H9 (cell line): ENCODE measurements at regions not wholly inside any gene's neighbourhood (a gene's known extent, or its start where the extent isn't known, plus 50 kb on each side); places are given as distances from the start of the nearest gene placed in this dataset.

ENCODE experiments used
- DNase-seq: peaks from one replicate; pipeline ENCODE4 v3.0.0-alpha.2; 2017
- H2AFZ ChIP-seq: one replicate; pipeline ENCODE4 v1.6.1; 2013; ENCODE audit warnings: mild to moderate bottlenecking, low read length, control low read depth, moderate library complexity
- H2AK5ac ChIP-seq: 2 replicates; pipeline ENCODE4 v1.6.1; 2013; ENCODE audit warnings: low read length, control low read depth, mixed read lengths; ENCODE audit not compliant: insufficient read length
- H2BK120ac ChIP-seq: one replicate; pipeline ENCODE4 v1.6.1; 2013; ENCODE audit warnings: low read depth, mild to moderate bottlenecking, low read length, control low read depth, inconsistent platforms; ENCODE audit not compliant: poor library complexity, severe bottlenecking
- H2BK12ac ChIP-seq: 2 replicates; pipeline ENCODE4 v1.6.1; 2013; ENCODE audit warnings: low read length, control low read depth, mixed read lengths, low read depth; ENCODE audit not compliant: insufficient read length
- H2BK15ac ChIP-seq: 2 replicates; pipeline ENCODE4 v1.6.1; 2013; ENCODE audit warnings: low read depth, low read length, control low read depth
- H2BK20ac ChIP-seq: one replicate; pipeline ENCODE4 v1.6.1; 2013; ENCODE audit warnings: low read depth, mild to moderate bottlenecking, low read length, control low read depth, inconsistent platforms; ENCODE audit not compliant: poor library complexity, severe bottlenecking
- H2BK5ac ChIP-seq: 2 replicates; pipeline ENCODE4 v1.6.1; 2013; ENCODE audit warnings: low read length, control low read depth, mixed read lengths; ENCODE audit not compliant: insufficient read length
- H3K14ac ChIP-seq: 2 replicates; pipeline ENCODE4 v1.6.1; 2013; ENCODE audit warnings: low read length, control low read depth; ENCODE audit not compliant: insufficient read depth
- H3K18ac ChIP-seq: 2 replicates; pipeline ENCODE4 v1.6.1; 2013; ENCODE audit warnings: low read depth, mild to moderate bottlenecking, mixed read lengths, low read length, control low read depth; ENCODE audit not compliant: insufficient read length
- H3K23ac ChIP-seq: 2 replicates; pipeline ENCODE4 v1.6.1; 2013; ENCODE audit warnings: low read length, control low read depth, mixed read lengths, low read depth; ENCODE audit not compliant: insufficient read length
- H3K23me2 ChIP-seq: 2 replicates; pipeline ENCODE4 v1.6.1; 2013; ENCODE audit warnings: low read depth, mild to moderate bottlenecking, mixed read lengths, low read length, control low read depth; ENCODE audit not compliant: insufficient read length, poor library complexity, severe bottlenecking
- H3K27ac ChIP-seq: 2 replicates; pipeline ENCODE4 v1.5.1; 2013; ENCODE audit warnings: low read length, control low read depth, mixed read lengths, low read depth; ENCODE audit not compliant: insufficient read length
- H3K27me3 ChIP-seq: 2 replicates; pipeline ENCODE4 v1.6.1; 2013; ENCODE audit warnings: low read length, control low read depth, inconsistent platforms; ENCODE audit not compliant: insufficient read depth
- H3K4ac ChIP-seq: 2 replicates; pipeline ENCODE4 v1.6.1; 2013; ENCODE audit warnings: low read depth, mild to moderate bottlenecking, control low read depth, inconsistent platforms, low read length, moderate library complexity
- H3K4me1 ChIP-seq: 2 replicates; pipeline ENCODE4 v1.6.1; 2013; ENCODE audit warnings: low read length, control low read depth, inconsistent platforms; ENCODE audit not compliant: insufficient read depth
- H3K4me2 ChIP-seq: 2 replicates; pipeline ENCODE4 v1.6.1; 2013; ENCODE audit warnings: low read length, control low read depth, mixed read lengths; ENCODE audit not compliant: insufficient read length, insufficient read depth
- H3K56ac ChIP-seq: 2 replicates; pipeline ENCODE4 v1.6.1; 2013; ENCODE audit warnings: low read depth, mild to moderate bottlenecking, mixed read lengths, low read length, control low read depth; ENCODE audit not compliant: insufficient read length
- H3K79me1 ChIP-seq: 2 replicates; pipeline ENCODE4 v1.6.1; 2013; ENCODE audit warnings: low read depth, mild to moderate bottlenecking, moderate library complexity, low read length, control low read depth, inconsistent platforms; ENCODE audit not compliant: insufficient read depth, poor library complexity, severe bottlenecking
- H3K79me2 ChIP-seq: 2 replicates; pipeline ENCODE4 v1.6.1; 2013; ENCODE audit warnings: low read length, control low read depth, inconsistent platforms; ENCODE audit not compliant: insufficient read depth
- H3K9ac ChIP-seq: 2 replicates; pipeline ENCODE4 v1.6.1; 2013; ENCODE audit warnings: low read length, control low read depth, mixed read lengths; ENCODE audit not compliant: insufficient read length; ENCODE audit errors: extremely low read depth
- H3K9me3 ChIP-seq: one replicate; pipeline ENCODE4 v1.6.1; 2013; ENCODE audit warnings: low read depth, low read length, inconsistent platforms; ENCODE audit not compliant: control insufficient read depth
- H3T11ph ChIP-seq: one replicate; pipeline ENCODE4 v1.6.1; 2013; ENCODE audit warnings: mild to moderate bottlenecking, low read length, control low read depth, inconsistent platforms
- H4K20me1 ChIP-seq: one replicate; pipeline ENCODE4 v1.6.1; 2013; ENCODE audit not compliant: control insufficient read depth, insufficient read length, insufficient read depth
- H4K5ac ChIP-seq: 2 replicates; pipeline ENCODE4 v1.6.1; 2013; ENCODE audit warnings: low read depth, mild to moderate bottlenecking, mixed read lengths, low read length, control low read depth; ENCODE audit not compliant: insufficient read length
- H4K8ac ChIP-seq: replicated peaks from 2 replicates; pipeline ENCODE4 v1.6.1; 2013; ENCODE audit warnings: low read length, control low read depth, mixed read lengths, low read depth; ENCODE audit not compliant: insufficient read length
- H4K91ac ChIP-seq: 2 replicates; pipeline ENCODE4 v1.6.1; 2013; ENCODE audit warnings: low read depth, mild to moderate bottlenecking, moderate library complexity, mixed read lengths, low read length, control low read depth; ENCODE audit not compliant: insufficient read length
- H3K27ac Mint-ChIP-seq, 3 experiments: 2 replicates in 2 of 3; 3 replicates in 1 of 3; pipeline ENCODE4 v1.8.0; 2020 to 2021; ENCODE audit warnings: mixed read lengths in 3 of 3, mild to moderate bottlenecking in 1 of 3, moderate library complexity in 1 of 3
- H3K27me3 Mint-ChIP-seq: 2 replicates; pipeline ENCODE4 v1.8.0; 2021; ENCODE audit warnings: low read depth, mild to moderate bottlenecking, moderate library complexity, mixed read lengths
- H3K36me3 Mint-ChIP-seq, 3 experiments: 2 replicates in 2 of 3; 3 replicates in 1 of 3; pipeline ENCODE4 v1.8.0; 2020 to 2021; ENCODE audit warnings: low read depth in 3 of 3, mixed read lengths in 3 of 3; ENCODE audit not compliant: insufficient read depth in 1 of 3
- H3K4me1 Mint-ChIP-seq, 2 experiments: 2 replicates each; pipeline ENCODE4 v1.8.0; 2020; ENCODE audit warnings: mixed read lengths in 2 of 2
- H3K4me3 Mint-ChIP-seq, 2 experiments: 2 replicates in 1 of 2; 3 replicates in 1 of 2; pipeline ENCODE4 v1.8.0; 2020 to 2021; ENCODE audit warnings: mild to moderate bottlenecking in 2 of 2, mixed read lengths in 2 of 2, moderate library complexity in 1 of 2
- H3K9me3 Mint-ChIP-seq, 2 experiments: 2 replicates in 1 of 2; 3 replicates in 1 of 2; pipeline ENCODE4 v1.8.0; 2020; ENCODE audit warnings: mild to moderate bottlenecking in 2 of 2, mixed read lengths in 2 of 2, moderate library complexity in 1 of 2
- WGBS: extraction: QIAGEN DNeasy Blood & Tissue Kit; methylation state at CpG from one replicate; pipeline ENCODE4 v1.1.7; 2013; ENCODE audit warnings: missing lambda C conversion rate, low lambda C conversion rate, mixed read lengths; ENCODE audit not compliant: insufficient read length; ENCODE audit errors: extremely low coverage; 5-methylcytosine and 5-hydroxymethylcytosine counted together
- TF ChIP-seq, protein P1 (sequence below): fragments of 200-600 bp; sonication (generic); conservative IDR thresholded peaks from 3 replicates; pipeline ENCODE4 v1.8.0; 2021; ENCODE audit warnings: antibody characterized with exemption, mild to moderate bottlenecking

DNA sequence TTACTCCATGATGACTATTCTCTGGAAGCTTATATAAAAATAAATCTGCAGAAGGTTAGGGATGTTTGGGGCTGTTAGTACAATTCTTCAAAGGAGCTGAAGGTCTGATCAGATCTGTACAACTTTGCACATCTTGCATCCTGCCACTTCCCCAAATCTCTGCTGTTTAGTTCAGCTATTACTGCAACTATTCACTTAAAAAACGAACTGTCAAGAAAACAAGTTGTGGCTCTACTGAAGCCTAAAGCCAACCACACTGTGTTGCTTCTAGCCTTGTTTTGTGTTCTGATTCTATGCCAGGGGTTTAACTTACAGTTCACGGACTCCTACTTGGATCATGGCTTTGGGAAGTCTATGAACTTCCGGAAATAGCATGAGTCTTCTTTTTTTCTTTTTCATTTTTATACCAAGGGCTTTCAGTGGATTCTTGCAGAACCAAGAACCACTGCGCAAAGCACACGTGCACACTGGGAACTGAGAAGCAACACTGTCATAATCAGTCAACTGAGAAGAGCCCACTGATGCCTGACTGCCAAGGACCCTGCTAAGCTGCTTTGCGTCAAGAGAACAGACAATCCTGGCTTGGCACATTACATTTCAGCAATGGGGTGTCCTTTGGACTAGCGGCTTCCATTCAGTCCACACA lies 66.3 kb upstream of the EEA1 start:
- Mint-ChIP-seq H3K9me3 (peaks cover 7% of the 10 kb centered on the region in 2 experiments), H3K36me3 (peaks cover 0 to 7% (median 0%) of the 10 kb centered on the region in 3 experiments; a peak in 2 of 7 replicates), H3K4me3 (no peak overlapping the region), H3K4me1 (peaks cover 0 to 6% of the 10 kb centered on the region in 2 experiments; a peak in 1 of 4 replicates), H3K27me3 (no peaks in the 10 kb centered on the region), H3K27ac (no peak overlapping the region)
- no peak overlapping the region for H2BK120ac ChIP-seq
- H3K79me1 ChIP-seq, result no peaks in the 10 kb centered on the region
- TF ChIP-seq, protein P1, sequence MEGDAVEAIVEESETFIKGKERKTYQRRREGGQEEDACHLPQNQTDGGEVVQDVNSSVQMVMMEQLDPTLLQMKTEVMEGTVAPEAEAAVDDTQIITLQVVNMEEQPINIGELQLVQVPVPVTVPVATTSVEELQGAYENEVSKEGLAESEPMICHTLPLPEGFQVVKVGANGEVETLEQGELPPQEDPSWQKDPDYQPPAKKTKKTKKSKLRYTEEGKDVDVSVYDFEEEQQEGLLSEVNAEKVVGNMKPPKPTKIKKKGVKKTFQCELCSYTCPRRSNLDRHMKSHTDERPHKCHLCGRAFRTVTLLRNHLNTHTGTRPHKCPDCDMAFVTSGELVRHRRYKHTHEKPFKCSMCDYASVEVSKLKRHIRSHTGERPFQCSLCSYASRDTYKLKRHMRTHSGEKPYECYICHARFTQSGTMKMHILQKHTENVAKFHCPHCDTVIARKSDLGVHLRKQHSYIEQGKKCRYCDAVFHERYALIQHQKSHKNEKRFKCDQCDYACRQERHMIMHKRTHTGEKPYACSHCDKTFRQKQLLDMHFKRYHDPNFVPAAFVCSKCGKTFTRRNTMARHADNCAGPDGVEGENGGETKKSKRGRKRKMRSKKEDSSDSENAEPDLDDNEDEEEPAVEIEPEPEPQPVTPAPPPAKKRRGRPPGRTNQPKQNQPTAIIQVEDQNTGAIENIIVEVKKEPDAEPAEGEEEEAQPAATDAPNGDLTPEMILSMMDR, result no peak
- peaks cover 6% of the 10 kb centered on the region for H3K9me3 ChIP-seq
- no peak overlapping the region for H2AFZ ChIP-seq
- no peak overlapping the region for H3K18ac ChIP-seq
- H3T11ph ChIP-seq, result no peak overlapping the region
- no peak overlapping the region for H3K27ac ChIP-seq
- no peak for DNase-seq
- no peaks in the 10 kb centered on the region for H3K23me2 ChIP-seq
- H3K4ac ChIP-seq, result no peak overlapping the region
- H4K91ac ChIP-seq, result no peak overlapping the region
- H4K20me1 ChIP-seq, result no peaks in the 10 kb centered on the region
- no peak overlapping the region for H2BK12ac ChIP-seq
- no peaks in the 10 kb centered on the region for H3K79me2 ChIP-seq
- WGBS, result no CpG with 5 or more reads among the region's 7 CpGs
- H2BK5ac ChIP-seq, result no peak overlapping the region
- H4K8ac ChIP-seq, result no peak overlapping the region
- H3K56ac ChIP-seq, result no peak overlapping the region
- H2BK15ac ChIP-seq, result no peak overlapping the region
- no peak overlapping the region for H3K23ac ChIP-seq
- no peak overlapping the region for H2AK5ac ChIP-seq
- no peak overlapping the region for H2BK20ac ChIP-seq
- no peak overlapping the region for H3K4me2 ChIP-seq
- H3K27me3 ChIP-seq, result no peaks in the 10 kb centered on the region
- no peak overlapping the region for H4K5ac ChIP-seq
- no peak overlapping the region for H3K14ac ChIP-seq
- no peaks in the 10 kb centered on the region for H3K4me1 ChIP-seq
- no peak overlapping the region for H3K9ac ChIP-seq
